Neutrophil (primary cell): ENCODE measurements at regions not wholly inside any gene's neighbourhood (a gene's known extent, or its start where the extent isn't known, plus 50 kb on each side); places are given as distances from the start of the nearest gene placed in this dataset.

Experiments used
- H3K27ac ChIP-seq: fragments of 200-600 bp; sonication (generic); 2 replicates; pipeline ENCODE4 v1.5.1; 2016; ENCODE audit warnings: mild to moderate bottlenecking, moderate library complexity
- H3K27me3 ChIP-seq: fragments of 200-600 bp; sonication (generic); 2 replicates; pipeline ENCODE4 v1.6.0; 2016; ENCODE audit warnings: mild to moderate bottlenecking
- H3K36me3 ChIP-seq: fragments of 200-600 bp; sonication (generic); 2 replicates; pipeline ENCODE4 v1.5.1; 2017
- H3K4me1 ChIP-seq, 2 experiments: fragments of 200-600 bp in 1 of 2; sonication (generic) in 1 of 2; 1 replicate in 1 of 2; 2 replicates in 1 of 2; pipeline versions ENCODE4 v1.5.1 to v1.6.1; 2013 to 2016; ENCODE audit warnings: low read depth in 1 of 2, low read length in 1 of 2, mild to moderate bottlenecking in 1 of 2, moderate library complexity in 1 of 2; ENCODE audit not compliant: control insufficient read depth in 1 of 2, insufficient read depth in 1 of 2
- H3K4me3 ChIP-seq, 2 experiments: fragments of 200-600 bp in 1 of 2; sonication (generic) in 1 of 2; 1 replicate in 1 of 2; 2 replicates in 1 of 2; pipeline ENCODE4 v1.5.1; 2013 to 2016; ENCODE audit warnings: low read depth in 1 of 2, low read length in 1 of 2, mild to moderate bottlenecking in 1 of 2, moderate library complexity in 1 of 2
- H3K9me3 ChIP-seq: fragments of 200-600 bp; sonication (generic); 2 replicates; pipeline ENCODE4 v1.5.1; 2016
- TF ChIP-seq, protein P1 (sequence below): fragments of 200-600 bp; sonication (generic); IDR thresholded peaks from 2 replicates; pipeline ENCODE4 v1.5.1; 2016; ENCODE audit warnings: antibody characterized with exemption

DNA sequence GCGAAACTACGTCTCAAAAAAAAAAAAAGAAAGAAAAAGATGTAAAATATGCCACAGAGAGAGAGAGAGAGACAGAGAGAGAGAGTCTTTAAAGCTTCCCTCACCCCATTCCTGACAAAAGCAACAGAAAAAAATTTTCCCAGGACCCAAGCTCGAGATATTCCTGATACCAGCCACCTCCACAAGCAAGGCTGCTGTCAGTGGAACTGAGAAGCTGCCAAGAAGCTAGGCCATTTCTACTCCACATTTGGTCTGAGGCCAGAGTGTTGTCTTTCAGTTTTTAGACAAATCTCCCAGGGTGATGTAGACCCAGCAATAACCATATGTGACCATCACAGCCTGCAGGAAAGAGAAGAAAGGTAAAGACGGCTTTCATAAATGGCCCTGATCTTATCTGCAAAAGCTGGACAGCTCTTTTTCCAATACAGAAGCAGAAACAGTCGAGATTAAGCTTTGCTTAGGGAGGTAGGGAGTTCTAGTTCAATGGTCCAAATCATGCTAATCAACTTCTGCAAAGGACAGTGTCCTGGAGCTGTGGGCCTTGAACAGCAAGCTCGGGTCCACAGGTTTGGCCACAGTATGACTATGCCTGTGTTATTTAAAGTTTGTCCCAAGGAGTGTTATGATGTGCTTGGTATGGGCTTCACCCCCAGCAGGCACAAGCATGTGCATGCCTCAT is 130.3 kb upstream of the NUDT4 start:
- no peak overlapping the region for H3K4me3 ChIP-seq
- no peaks in the 10 kb centered on the region for H3K9me3 ChIP-seq
- H3K36me3 ChIP-seq: no peaks in the 10 kb centered on the region
- no peaks in the 10 kb centered on the region for H3K27me3 ChIP-seq
- TF ChIP-seq, protein P1, sequence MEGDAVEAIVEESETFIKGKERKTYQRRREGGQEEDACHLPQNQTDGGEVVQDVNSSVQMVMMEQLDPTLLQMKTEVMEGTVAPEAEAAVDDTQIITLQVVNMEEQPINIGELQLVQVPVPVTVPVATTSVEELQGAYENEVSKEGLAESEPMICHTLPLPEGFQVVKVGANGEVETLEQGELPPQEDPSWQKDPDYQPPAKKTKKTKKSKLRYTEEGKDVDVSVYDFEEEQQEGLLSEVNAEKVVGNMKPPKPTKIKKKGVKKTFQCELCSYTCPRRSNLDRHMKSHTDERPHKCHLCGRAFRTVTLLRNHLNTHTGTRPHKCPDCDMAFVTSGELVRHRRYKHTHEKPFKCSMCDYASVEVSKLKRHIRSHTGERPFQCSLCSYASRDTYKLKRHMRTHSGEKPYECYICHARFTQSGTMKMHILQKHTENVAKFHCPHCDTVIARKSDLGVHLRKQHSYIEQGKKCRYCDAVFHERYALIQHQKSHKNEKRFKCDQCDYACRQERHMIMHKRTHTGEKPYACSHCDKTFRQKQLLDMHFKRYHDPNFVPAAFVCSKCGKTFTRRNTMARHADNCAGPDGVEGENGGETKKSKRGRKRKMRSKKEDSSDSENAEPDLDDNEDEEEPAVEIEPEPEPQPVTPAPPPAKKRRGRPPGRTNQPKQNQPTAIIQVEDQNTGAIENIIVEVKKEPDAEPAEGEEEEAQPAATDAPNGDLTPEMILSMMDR: no peak
- peaks cover 37 to 44% of the 10 kb centered on the region in 2 experiments for H3K4me1 ChIP-seq
- no peak overlapping the region for H3K27ac ChIP-seq

DNA sequence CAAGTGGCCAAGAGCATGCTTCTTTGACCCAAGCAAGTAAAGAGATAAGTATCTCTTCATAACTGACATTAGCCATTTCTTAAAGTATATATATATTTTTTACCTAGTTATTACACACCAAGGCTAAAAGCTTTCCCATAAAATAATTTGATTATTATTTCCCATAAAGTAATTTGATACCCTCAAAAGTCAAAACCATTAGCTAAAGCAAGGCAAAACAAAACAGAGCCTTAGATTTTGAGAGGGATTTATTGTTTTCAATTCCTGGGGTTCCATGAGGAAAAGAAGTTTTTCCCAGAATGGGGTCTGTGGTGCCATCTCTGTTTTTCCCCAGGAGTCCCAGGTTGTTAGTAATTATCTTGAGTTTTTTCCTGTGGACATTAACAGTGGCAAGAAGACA is 125.5 kb upstream of the NUDT4 start:
- Histone ChIP-seq H3K27ac (no peak overlapping the region), H3K4me1 (peaks cover 0 to 4% of the 10 kb centered on the region in 2 experiments), H3K36me3 (no peaks in the 10 kb centered on the region), H3K9me3 (peaks cover 5% of the 10 kb centered on the region), H3K4me3 (no peak overlapping the region), H3K27me3 (no peaks in the 10 kb centered on the region)
- TF ChIP-seq, protein P1: no peak

DNA sequence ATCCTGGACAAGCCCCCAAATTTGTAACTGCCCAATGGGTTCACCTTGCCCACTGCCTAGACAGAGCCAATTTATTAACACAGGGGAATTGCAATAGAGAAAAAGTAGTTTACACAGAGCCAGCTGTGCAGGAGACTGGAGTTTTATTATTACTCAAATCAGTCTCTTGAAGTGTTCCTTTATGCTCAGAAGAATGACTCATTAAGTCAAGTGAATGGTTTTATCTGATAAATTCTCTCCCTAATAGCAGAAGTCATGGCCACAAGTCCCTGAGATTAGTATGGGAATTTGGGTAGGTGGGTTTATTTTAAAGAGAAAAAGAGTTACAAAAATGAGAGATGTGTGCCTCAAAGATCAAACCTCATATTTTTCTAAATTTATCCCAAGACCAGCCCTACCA is 122.8 kb upstream of the NUDT4 start:
- Histone ChIP-seq H3K9me3 (peaks cover 5% of the 10 kb centered on the region), H3K27me3 (no peaks in the 10 kb centered on the region), H3K27ac (no peak overlapping the region), H3K4me1 (no peaks in the 10 kb centered on the region), H3K36me3 (no peaks in the 10 kb centered on the region), H3K4me3 (no peak overlapping the region)
- TF ChIP-seq, protein P1: no peak

DNA sequence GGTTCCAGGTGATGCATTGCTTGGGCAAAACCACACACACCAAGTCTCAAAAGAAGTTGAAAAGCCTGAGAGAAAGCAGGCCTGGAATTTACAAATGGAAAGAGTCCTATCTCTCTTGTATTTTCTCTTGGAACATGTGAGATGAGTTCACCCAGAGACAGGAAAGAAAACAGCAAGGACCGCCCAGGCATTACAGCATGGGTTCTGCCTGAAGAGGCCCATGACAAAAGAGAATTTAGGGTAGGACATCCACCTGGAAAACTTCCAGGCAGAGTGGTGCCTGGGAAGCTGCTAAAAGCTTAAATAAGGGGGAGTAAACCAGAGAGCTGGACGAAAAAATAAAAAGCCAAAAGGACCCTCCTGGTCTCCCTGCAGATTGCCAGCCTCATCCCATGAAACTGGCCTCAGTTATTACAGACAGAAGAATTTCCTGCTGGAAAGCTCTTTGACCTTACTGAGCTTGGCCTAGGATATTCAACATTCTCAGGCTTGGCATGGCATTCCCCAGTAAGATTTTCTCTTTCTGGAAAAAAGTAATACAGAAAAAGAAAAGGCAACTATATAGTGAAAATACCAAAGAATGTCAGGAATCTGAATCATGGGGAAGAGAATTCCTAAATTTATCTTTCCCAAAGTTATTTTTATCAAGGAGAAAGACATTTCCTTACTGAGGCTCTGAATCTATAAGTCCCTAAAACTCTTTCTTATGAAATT is 121.3 kb upstream of the NUDT4 start:
- H3K9me3 ChIP-seq: peaks cover 5% of the 10 kb centered on the region
- H3K27ac ChIP-seq: no peak overlapping the region
- no peaks in the 10 kb centered on the region for H3K36me3 ChIP-seq
- no peak overlapping the region for H3K4me3 ChIP-seq
- H3K4me1 ChIP-seq: no peaks in the 10 kb centered on the region
- TF ChIP-seq, protein P1: no peak
- H3K27me3 ChIP-seq: no peaks in the 10 kb centered on the region

DNA sequence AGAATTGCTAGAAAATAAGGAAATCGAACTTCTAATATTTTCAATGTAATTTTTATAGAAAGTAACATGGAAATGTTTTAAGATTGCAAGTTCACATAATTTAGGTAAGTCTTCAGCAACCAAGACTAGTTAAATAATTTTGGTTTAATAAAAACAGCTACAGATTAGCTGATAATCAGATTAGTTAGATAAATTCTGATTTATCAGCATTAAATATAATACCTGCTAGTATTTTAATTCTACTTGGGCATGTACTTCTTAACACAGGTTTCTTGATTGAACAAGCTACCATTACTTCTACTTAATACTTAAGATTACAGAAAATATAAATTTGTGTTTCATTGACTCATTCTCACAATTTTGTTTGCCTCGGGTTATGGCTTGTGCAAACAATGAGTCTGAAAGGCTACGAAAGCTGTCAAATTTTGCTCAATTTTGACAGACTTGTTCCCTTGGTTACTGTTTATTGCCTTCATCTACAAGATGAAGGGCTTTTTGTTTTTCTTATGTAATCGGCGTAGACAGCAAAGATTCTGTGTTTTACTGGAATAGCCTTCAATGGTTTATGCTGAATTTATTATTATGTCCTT is 116.1 kb upstream of the NUDT4 start:
- TF ChIP-seq, protein P1: no peak
- Histone ChIP-seq H3K4me1 (no peaks in the 10 kb centered on the region), H3K27ac (no peak overlapping the region), H3K36me3 (no peaks in the 10 kb centered on the region), H3K27me3 (no peaks in the 10 kb centered on the region), H3K4me3 (no peak overlapping the region), H3K9me3 (no peaks in the 10 kb centered on the region)
